ENCODE measurements at regions not wholly inside any gene's neighbourhood (a gene's known extent, or its start where the extent isn't known, plus 50 kb on each side); places are given as distances from the start of the nearest gene placed in this dataset.
"Not testable (repeated sequence)": the region's sequence is repeated elsewhere in the genome, so short reads cannot be mapped to it uniquely, and the experiment has no call there.

DNA sequence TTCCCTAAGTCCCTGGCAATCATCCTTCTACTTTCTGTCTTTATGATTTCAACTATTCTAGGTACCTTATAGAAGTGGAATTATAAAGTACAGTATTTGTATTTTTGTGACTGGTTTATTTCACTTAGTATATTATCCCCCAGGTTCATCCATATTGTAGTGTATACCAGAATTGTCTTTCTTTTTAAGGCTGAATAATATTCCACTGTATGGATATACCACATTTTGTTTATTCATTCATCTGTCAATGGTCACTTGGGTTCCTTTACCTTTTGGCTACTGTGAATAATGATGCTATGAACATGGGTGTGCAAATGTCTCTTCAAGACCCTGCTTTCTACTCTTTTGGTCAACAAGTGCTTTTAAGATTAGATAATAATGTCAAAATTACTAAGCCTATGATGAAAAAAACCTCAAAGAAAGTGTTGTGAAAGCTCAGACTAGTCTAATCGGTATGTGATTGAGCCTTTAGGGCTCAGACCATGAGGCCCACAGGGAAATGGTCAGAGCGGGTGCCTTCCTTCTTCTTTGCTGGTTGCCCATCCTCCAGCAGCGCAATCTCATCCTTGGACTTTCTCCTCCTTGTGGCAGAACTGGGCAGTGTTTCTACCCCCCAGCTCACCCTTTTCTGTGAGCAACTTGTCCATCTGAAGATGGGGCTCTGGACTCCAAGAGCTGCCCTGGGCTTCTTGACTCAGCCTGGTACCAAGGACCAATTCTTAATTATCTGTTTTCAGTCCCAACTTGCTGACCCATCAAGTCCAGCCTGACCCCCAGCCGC lies 105.4 kb downstream of the TTC8 start:
- DNase-seq (ENCODE audit: low read depth): no peak

- DNase-seq (ENCODE audit: low read depth): no peak
Measured at GRCh38 chr14:88931321-88932110, 107.1 kb downstream of the TTC8 start.

GRCh38 chr14:88933191-88933590 lies 108.7 kb downstream of the TTC8 start:
- no peak for DNase-seq (ENCODE audit: low read depth)

DNA sequence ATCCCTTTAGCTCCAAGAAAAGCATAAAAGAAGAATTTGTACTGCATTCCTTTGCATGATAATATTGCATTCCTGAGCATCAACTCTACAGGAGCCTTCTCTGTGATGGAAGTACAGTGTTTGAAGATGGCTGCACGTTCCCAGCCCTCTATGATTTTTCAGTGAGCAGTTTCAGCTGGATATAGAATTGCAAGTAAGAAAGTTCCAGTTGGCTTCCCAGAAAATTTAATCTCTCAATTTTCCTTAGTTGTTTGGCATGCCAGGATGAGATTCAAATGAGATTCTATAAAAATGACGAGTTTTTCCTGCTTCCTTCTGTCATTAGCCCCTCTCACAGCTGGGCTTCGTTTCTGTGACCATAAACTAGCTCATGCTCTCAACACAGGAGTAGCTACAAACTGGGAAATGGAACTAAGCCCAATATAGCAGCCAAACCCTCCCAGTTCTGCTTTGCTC lies 109.9 kb downstream of the TTC8 start:
- no peak for DNase-seq (ENCODE audit: low read depth)

- no peak for DNase-seq (ENCODE audit: low read depth)
Measured at GRCh38 chr14:88935083-88935482, 110.6 kb downstream of the TTC8 start.

DNA sequence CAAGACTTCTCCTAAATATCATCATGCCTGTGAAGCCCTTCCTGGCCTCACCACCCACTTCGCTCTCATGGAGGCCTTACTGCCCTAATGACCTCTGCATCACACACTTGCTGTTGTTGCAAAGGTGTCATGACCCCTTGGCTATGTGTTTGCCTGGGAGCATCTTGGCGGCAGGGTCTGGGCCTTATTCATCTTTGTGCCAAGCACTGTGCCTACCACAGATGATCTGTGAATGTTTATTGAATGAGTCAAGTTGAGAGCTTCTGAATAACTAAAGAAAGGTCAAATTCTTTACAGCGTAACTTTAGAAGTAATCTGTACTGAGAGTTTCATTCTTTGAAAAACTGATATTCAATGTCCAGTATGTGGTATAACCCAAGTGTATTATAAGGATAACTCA lies 113.3 kb downstream of the TTC8 start:
- DNase-seq (ENCODE audit: low read depth): peak; percentile 1

DNA sequence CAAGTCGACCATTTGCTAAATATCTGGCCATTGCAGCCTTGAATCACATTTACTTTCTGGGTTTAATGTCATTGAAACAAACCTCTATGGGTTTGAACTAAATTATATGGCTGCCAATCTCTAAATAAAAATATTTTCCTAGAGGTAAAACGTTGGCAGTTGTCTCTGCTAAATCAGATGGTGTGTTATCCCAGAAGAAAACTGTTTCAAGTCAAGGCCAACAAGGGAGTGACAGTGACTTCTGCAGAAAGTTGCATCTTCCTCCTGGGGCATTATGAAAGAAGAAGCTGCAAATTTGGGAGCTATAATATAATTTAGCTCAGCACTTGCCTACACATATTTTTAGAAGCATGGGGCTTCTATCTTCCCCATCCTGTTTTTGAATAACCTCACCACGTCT lies 116.2 kb downstream of the TTC8 start:
- DNase-seq (ENCODE audit: low read depth): no peak

GRCh38 chr14:88941414-88941813 lies 117.0 kb downstream of the TTC8 start:
- no peak for DNase-seq (ENCODE audit: low read depth)

DNA sequence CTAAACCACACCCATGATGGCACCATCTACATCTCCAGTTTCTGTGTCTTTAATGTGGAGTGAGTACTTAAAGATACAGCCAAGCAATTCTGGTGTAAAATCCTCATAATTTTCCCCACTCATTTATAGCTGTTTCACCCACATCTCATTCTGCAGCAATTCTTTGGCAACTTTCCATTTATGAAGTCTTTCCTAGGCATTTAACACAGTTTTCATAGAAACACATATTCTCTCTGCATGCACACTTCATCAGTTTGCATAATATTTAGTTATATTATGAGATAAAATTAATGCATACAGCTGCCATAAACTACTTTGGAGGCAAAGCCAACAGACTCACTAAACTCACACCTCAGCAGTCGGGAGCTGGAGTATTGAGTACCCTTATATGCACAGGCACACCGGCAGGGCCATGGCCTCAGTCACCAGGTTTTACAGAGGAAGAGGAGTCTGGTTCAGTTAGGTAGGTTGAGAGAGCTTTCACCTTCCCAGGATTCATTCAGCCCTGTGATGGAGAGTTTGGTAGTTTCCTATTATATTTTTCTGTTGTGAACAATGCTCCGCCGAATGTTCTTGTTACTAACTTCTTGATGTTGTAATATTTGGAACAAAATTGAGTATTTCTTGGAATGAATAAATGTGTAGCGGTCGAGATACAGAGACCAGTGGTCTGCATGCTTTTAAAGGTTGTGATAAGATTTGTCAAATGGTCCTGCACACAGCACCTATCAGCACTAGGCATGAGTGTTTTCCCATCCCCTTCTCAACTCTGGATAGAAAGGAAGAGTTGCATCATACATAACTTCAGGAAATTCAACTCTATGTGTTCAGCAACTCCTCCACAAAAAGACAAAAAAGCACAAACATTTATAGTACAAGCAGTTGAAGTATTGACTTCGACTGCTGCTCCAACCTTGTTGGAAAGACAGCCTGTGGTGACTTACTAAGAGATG lies 123.5 kb downstream of the TTC8 start:
- DNase-seq (ENCODE audit: low read depth): no peak

- DNase-seq (ENCODE audit: low read depth): no peak
Measured at GRCh38 chr14:88950069-88950468, 125.6 kb downstream of the TTC8 start.

- DNase-seq (ENCODE audit: low read depth): no peak
Measured at GRCh38 chr14:88951370-88951769, 126.9 kb downstream of the TTC8 start.

DNA sequence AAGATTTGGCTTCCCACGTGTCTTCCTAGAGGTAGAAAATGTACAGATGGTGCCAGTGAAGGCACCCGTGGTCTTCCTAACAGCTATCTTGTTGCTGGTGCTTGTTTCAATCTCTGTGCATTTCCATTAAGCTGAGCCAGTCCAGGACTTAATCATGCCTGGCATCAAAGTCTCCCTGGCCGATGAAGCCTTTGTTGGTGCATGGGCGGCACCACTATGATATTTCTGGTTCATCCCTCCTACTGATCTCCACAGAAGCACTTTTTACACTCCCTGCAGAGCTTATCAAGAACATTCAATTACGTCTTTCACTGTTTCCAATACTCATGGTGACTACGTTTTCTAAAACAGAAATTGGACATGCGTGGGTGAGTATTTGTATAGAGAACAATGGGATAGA lies 128.4 kb downstream of the TTC8 start:
- no peak for DNase-seq (ENCODE audit: low read depth)

DNA sequence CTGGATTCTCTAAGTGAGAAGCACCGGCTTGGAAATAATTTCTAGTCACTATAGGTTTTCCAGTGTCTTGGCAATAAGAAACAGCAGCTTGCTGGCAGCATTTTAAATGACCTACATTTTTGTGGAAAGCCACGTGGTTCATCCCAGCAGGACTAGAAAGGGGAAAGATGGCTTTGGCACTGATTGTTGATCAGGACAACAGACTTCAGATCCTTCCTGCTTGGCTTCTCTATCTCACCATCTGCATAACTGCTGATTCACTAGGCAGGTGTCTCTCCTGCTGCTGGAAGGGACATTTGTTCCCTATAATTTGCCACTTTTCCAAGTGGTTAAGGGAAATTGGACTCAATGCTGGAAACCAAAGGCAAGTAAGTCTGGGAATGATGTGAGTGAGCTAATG lies 131.0 kb downstream of the TTC8 start:
- DNase-seq (ENCODE audit: low read depth): no peak

- DNase-seq (ENCODE audit: low read depth): no peak
Measured at GRCh38 chr14:88960496-88960895, 136.0 kb downstream of the TTC8 start.

DNA sequence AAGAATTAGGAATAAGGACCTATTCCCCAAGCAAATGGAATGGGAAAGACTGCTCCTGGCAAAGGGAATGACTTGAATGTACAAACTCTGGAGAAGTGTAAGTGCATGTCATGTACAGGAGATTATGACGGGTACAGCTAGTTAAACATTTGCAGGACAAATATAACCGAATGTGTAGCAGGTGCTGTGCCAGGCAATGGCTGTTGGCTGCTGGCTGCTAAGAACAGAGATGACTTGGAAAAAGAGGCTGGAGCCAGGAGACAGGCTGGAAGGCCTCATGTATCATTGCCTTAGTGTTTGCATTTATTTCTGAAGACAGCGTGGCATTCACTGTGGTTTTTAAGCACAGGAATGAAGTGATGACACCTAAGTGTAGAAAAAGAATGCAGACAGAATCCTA lies 136.8 kb downstream of the TTC8 start:
- no peak for DNase-seq (ENCODE audit: low read depth)

GRCh38 chr14:88962356-88962755 lies 137.9 kb downstream of the TTC8 start:
- DNase-seq (ENCODE audit: low read depth): no peak

DNA sequence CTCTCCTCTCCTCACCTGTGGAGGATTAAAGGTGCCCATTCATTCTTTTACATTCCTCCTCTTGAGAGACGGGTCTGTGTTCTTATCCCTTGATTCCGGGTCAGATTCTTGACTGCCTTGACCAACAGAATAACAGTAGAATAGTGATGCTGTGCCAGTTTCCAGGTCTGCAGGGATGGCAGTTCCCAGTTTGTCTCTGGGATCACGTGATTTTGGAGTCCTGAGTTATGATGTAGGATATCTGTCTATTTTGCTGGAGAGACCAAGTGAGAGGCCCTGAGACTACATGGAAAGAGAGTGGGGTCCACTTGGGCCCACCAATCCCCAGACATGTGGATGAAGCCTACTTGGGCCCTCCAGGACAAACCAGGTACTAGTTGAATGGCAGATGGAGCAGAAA lies 142.8 kb downstream of the TTC8 start:
- no peak for DNase-seq (ENCODE audit: low read depth)

GRCh38 chr14:88975043-88975830 lies 150.8 kb downstream of the TTC8 start:
- DNase-seq (ENCODE audit: low read depth): no peak

- DNase-seq (ENCODE audit: low read depth): no peak
Measured at GRCh38 chr14:88975926-88976325, 151.5 kb downstream of the TTC8 start.

DNA sequence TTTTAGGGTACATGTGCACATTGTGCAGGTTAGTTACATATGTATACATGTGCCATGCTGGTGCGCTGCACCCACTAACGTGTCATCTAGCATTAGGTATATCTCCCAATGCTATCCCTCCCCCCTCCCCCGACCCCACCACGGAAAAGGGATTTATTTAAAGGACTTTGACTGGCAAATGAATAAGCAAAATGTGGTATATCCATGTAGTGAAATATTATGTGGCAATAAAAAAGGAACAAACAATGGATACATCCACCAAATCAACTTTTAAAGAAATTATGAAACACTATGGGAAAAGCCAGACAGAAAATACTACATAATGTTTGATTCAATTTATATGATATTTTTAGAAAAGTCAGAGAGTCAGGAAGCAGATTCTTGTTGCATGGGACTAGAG lies 156.5 kb downstream of the TTC8 start:
- DNase-seq (ENCODE audit: low read depth): not testable (repeated sequence)

DNA sequence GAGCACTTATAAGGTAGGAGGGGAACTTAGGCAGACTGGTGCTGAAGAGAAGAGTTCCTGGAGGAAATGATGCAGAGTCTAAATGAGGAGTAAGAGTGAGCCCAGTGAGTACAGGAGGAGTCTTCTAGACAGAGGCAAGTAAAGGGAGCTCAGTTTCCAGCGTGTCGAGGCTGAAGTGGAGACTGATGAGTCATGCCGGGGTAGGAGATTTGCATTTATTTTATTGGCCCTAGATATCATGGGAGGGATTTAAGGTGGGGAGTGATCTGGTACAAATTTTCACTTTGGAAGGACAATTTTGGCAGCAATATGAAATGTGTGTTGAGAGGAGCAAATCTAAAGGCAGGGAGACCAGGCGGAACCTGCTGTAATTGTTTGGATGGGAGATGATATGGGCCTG lies 157.5 kb downstream of the TTC8 start:
- DNase-seq (ENCODE audit: low read depth): no peak

- DNase-seq (ENCODE audit: low read depth): peak; percentile 68
Measured at GRCh38 chr14:88983755-88984154, 159.3 kb downstream of the TTC8 start.

All from HS-5 (cell line).